HS-5 (cell line): ENCODE measurements at regions not wholly inside any gene's neighbourhood (a gene's known extent, or its start where the extent isn't known, plus 50 kb on each side); places are given as distances from the start of the nearest gene placed in this dataset.
A peak's percentile ranks its signal among the peaks of the same experiment; 100 is the strongest.
"Not testable (repeated sequence)": the region's sequence is repeated elsewhere in the genome, so short reads cannot be mapped to it uniquely, and the experiment has no call there.

Source experiments
- DNase-seq: peaks from one replicate; pipeline ENCODE4 v3.0.0-alpha.2; 2012; ENCODE audit warnings: low read depth

GRCh38 chr3:177394231-177395024 is 197.1 kb upstream of the TBL1XR1 start:
- DNase-seq, result not testable (repeated sequence)

- no peak for DNase-seq
Observed at GRCh38 chr3:177396733-177397132, 199.5 kb upstream of the TBL1XR1 start.

- DNase-seq, result no peak
Observed at GRCh38 chr3:177401375-177401774, 204.1 kb upstream of the TBL1XR1 start.

GRCh38 chr3:177402533-177402932 is 205.3 kb upstream of the TBL1XR1 start:
- DNase-seq, result no peak

- no peak for DNase-seq
Observed at GRCh38 chr3:177405191-177405672, 207.9 kb upstream of the TBL1XR1 start.

GRCh38 chr3:177410730-177411129 is 213.4 kb upstream of the TBL1XR1 start:
- DNase-seq, result no peak

- DNase-seq, result no peak
Observed at GRCh38 chr3:177411201-177411600, 213.9 kb upstream of the TBL1XR1 start.

- not testable (repeated sequence) for DNase-seq
Observed at GRCh38 chr3:177412677-177413170, 215.4 kb upstream of the TBL1XR1 start.

GRCh38 chr3:177414093-177414492 is 216.8 kb upstream of the TBL1XR1 start:
- DNase-seq, result no peak

- no peak for DNase-seq
Observed at GRCh38 chr3:177418787-177419186, 221.5 kb upstream of the TBL1XR1 start.

- no peak for DNase-seq
Observed at GRCh38 chr3:177419904-177420601, 222.8 kb upstream of the TBL1XR1 start.

- DNase-seq, result no peak
Observed at GRCh38 chr3:177420651-177421480, 223.6 kb upstream of the TBL1XR1 start.

- no peak for DNase-seq
Observed at GRCh38 chr3:177421481-177421785, 224.2 kb upstream of the TBL1XR1 start.

- no peak for DNase-seq
Observed at GRCh38 chr3:177424521-177424920, 227.2 kb upstream of the TBL1XR1 start.

GRCh38 chr3:177425042-177425441 is 227.8 kb upstream of the TBL1XR1 start:
- DNase-seq, result no peak

GRCh38 chr3:177426106-177426877 is 229.0 kb upstream of the TBL1XR1 start:
- no peak for DNase-seq

GRCh38 chr3:177426878-177427495 is 229.7 kb upstream of the TBL1XR1 start:
- DNase-seq, result no peak

GRCh38 chr3:177427540-177427939 is 230.3 kb upstream of the TBL1XR1 start:
- peak; percentile 14 for DNase-seq

- no peak for DNase-seq
Observed at GRCh38 chr3:177429079-177429478, 231.8 kb upstream of the TBL1XR1 start.

- DNase-seq, result no peak
Observed at GRCh38 chr3:177429771-177430170, 232.5 kb upstream of the TBL1XR1 start.

GRCh38 chr3:177430653-177431052 is 233.4 kb upstream of the TBL1XR1 start:
- no peak for DNase-seq
